ENCODE measurements at regions not wholly inside any gene's neighbourhood (a gene's known extent, or its start where the extent isn't known, plus 50 kb on each side); places are given as distances from the start of the nearest gene placed in this dataset.

DNA sequence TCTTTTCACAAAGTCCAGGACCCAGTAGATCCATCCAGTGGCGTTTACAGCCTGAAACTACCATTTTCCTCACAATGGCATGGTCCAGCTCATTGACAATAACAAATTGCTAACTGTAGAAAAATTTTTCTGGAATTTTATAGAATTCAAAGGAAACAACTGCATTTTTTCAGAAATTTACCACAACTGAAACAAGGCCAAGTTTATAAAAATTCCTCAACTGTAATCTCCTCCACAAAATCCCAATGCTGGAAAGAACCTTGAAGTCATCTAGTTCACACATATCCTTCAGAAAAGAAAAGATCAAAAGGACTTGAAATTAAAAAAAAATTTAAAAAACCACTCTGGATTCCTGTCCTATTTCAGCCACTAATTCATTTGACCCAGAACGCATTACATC, 226.0 kb upstream of the CTAGE1 start:
- 83 to 89% methylated on average over 2 of the region's 2 CpGs for WGBS, 2 donors
- no peak overlapping the region for H3K4me3 ChIP-seq (ENCODE audit: low read depth, poor library complexity, severe bottlenecking)
- intact Hi-C loops (cut with DNase I; ENCODE audit: low total_unique reads) = no loop called here
- TF ChIP-seq, protein P1, sequence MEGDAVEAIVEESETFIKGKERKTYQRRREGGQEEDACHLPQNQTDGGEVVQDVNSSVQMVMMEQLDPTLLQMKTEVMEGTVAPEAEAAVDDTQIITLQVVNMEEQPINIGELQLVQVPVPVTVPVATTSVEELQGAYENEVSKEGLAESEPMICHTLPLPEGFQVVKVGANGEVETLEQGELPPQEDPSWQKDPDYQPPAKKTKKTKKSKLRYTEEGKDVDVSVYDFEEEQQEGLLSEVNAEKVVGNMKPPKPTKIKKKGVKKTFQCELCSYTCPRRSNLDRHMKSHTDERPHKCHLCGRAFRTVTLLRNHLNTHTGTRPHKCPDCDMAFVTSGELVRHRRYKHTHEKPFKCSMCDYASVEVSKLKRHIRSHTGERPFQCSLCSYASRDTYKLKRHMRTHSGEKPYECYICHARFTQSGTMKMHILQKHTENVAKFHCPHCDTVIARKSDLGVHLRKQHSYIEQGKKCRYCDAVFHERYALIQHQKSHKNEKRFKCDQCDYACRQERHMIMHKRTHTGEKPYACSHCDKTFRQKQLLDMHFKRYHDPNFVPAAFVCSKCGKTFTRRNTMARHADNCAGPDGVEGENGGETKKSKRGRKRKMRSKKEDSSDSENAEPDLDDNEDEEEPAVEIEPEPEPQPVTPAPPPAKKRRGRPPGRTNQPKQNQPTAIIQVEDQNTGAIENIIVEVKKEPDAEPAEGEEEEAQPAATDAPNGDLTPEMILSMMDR (IDR thresholded peaks at IDR 0.05) = no peak
- no peak for TF ChIP-seq POLR2A (IDR thresholded peaks at IDR 0.05)
- no peak for DNase-seq (ENCODE audit: low spot score in 2 of 2)

DNA sequence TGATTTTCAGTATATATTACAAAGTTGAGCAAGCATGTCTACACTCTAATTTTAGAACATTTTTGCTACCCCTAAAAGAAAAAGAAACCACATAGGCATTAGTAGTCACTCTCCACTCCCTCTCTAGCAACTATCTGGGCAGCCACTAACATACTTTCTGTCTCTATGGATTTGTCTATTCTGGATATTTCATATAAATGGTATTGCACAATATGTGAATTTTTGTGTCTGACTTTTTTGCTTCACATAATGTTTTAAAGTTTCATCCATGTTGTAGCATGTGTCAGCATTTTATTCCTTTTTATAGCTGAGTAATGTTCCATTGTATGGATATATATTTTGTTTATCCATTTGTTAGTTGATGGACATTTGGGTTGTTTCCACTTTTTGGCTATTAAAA, 232.5 kb upstream of the CTAGE1 start:
- DNase-seq (ENCODE audit: low spot score in 2 of 2) = no peak
- intact Hi-C loops (cut with DNase I; ENCODE audit: low total_unique reads) = no loop called here
- no peak overlapping the region for H3K4me3 ChIP-seq (ENCODE audit: low read depth, poor library complexity, severe bottlenecking)
- TF ChIP-seq, protein P1 (IDR thresholded peaks at IDR 0.05) = no peak
- TF ChIP-seq POLR2A (IDR thresholded peaks at IDR 0.05) = no peak

DNA sequence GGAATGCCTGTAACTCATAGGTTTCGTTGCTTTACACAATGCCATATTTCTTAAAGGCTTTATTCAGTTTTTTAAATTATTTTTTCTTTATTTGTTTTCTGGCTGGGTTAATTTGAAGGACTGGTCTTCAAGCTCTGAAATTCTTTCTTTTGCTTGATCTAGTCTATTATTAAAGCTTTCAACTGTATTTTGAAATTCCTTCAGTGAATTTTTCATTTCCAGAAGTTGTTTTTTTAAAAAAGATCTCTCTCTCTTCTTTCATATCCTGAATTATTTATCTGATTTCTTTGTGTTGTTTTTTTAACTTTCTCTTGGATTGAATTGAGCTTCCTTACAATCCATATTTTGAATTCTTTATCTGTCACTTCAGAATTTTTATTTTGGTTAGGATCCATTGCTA, 239.9 kb upstream of the CTAGE1 start:
- no peak for DNase-seq (ENCODE audit: low spot score in 2 of 2)
- intact Hi-C loops (cut with DNase I; ENCODE audit: low total_unique reads) = no loop called here
- TF ChIP-seq, protein P1 (IDR thresholded peaks at IDR 0.05) = no peak
- TF ChIP-seq POLR2A (IDR thresholded peaks at IDR 0.05) = no peak
- WGBS, 2 donors = 64 to 67% methylated on average over 1 of the region's 1 CpG
- H3K4me3 ChIP-seq (ENCODE audit: low read depth, poor library complexity, severe bottlenecking) = no peak overlapping the region

DNA sequence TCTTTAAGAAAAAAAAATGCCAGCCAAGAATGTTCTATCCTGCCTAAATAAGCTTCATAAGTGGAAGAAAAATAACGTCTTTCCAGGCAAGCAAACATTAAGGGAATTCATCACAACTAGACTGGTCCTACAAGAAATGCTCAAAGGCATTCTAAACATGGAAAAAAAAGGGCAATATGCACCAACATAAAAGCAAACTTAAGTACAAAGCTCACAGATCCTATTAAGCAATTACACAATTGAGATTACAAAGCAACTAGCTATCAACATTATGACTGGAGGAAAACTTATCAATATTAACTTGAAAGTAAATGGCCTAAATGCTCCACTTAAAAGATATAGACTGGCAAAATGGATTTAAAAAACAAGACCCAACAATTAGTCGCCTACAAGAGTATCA, 240.6 kb upstream of the CTAGE1 start:
- DNase-seq (ENCODE audit: low spot score in 2 of 2) = no peak
- intact Hi-C loops (cut with DNase I; ENCODE audit: low total_unique reads) = no loop called here
- TF ChIP-seq POLR2A (IDR thresholded peaks at IDR 0.05) = no peak
- TF ChIP-seq, protein P1 (IDR thresholded peaks at IDR 0.05) = no peak
- WGBS, 2 donors = 76 to 80% methylated on average over 2 of the region's 2 CpGs
- H3K4me3 ChIP-seq (ENCODE audit: low read depth, poor library complexity, severe bottlenecking) = no peak overlapping the region

DNA sequence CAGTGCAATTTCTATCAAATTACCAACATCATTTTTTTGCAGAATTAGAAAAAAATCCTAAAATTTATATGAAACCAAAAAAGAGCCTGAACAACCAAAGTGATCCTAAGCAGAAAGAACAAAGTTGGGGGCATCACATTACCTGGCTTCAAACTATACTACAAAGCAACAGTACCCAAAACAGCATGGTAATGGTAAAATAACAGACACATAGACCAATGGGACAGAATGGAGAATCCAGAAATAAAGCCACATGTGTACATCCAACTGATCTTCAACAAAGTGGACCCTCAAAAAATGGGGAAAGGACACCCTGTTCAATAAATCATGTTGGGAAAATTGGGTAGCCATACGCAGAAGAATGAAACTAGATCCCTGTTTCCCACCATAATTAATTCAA, 245.7 kb upstream of the CTAGE1 start:
- 94 to 97% methylated on average over 1 of the region's 1 CpG for WGBS, 2 donors
- TF ChIP-seq, protein P1 (IDR thresholded peaks at IDR 0.05) = no peak
- TF ChIP-seq POLR2A (IDR thresholded peaks at IDR 0.05) = no peak
- DNase-seq (ENCODE audit: low spot score in 2 of 2) = no peak
- intact Hi-C loops (cut with DNase I; ENCODE audit: low total_unique reads) = no loop called here
- no peak overlapping the region for H3K4me3 ChIP-seq (ENCODE audit: low read depth, poor library complexity, severe bottlenecking)

DNA sequence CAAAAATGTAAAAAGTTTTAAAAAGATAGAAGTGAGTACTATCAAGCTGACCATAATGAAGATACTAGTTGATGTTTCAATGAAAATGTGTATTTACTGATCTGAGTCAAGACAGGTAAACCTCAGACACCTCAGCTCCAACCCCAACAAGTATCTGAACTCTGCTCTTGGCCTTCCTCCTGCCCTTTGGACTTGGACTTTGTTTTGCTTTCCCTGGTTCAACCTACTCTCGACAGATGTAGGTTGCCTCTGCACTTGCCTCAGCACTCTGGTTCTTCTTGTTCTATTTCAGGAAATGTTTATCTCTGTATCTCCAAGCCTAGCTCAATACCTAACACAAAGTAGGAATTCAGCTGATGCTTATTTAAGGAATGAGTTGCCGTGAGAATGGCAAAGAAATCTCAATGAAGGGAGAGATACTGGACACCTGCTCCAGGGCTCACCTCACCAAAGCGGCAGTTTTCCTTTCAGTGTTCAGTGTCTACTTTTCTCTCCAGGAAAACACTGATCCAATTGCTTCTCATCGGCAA, 248.8 kb upstream of the CTAGE1 start:
- no peak for DNase-seq (ENCODE audit: low spot score in 2 of 2)
- WGBS, 2 donors = 85 to 86% methylated on average over 4 of the region's 4 CpGs
- intact Hi-C loops (cut with DNase I; ENCODE audit: low total_unique reads) = no loop called here
- TF ChIP-seq, protein P1 (IDR thresholded peaks at IDR 0.05) = no peak
- no peak for TF ChIP-seq POLR2A (IDR thresholded peaks at IDR 0.05)
- H3K4me3 ChIP-seq (ENCODE audit: low read depth, poor library complexity, severe bottlenecking) = no peak overlapping the region

Data from lower leg skin (tissue), 4 donors.